DOHH2 (cell line): ENCODE measurements at regions not wholly inside any gene's neighbourhood (a gene's known extent, or its start where the extent isn't known, plus 50 kb on each side); places are given as distances from the start of the nearest gene placed in this dataset.

ENCODE experiments used
- H3F3A ChIP-seq: fragments of 200-600 bp; sonication (generic), shearing (Covaris generic); 2 replicates; pipeline ENCODE4 v1.6.0; 2016; ENCODE audit warnings: antibody characterized with exemption, mild to moderate bottlenecking; ENCODE audit not compliant: control insufficient read depth, insufficient read depth
- H3K27ac ChIP-seq: fragments of 200-600 bp; sonication (generic); 2 replicates; pipeline ENCODE4 v1.5.1; 2014; ENCODE audit warnings: low read depth, mild to moderate bottlenecking, low read length, moderate library complexity
- H3K27me3 ChIP-seq: fragments of 200-600 bp; sonication (generic); 2 replicates; pipeline ENCODE4 v1.6.1; 2014; ENCODE audit warnings: mild to moderate bottlenecking, low read length, mixed read lengths; ENCODE audit not compliant: control insufficient read depth
- H3K36me3 ChIP-seq: fragments of 200-600 bp; sonication (generic); 2 replicates; pipeline ENCODE4 v1.6.1; 2014; ENCODE audit warnings: mild to moderate bottlenecking, low read length, moderate library complexity, mixed read lengths; ENCODE audit not compliant: control insufficient read depth
- H3K4me1 ChIP-seq: fragments of 200-600 bp; sonication (generic); 2 replicates; pipeline ENCODE4 v1.6.1; 2014; ENCODE audit warnings: mild to moderate bottlenecking, low read length, mixed read lengths; ENCODE audit not compliant: control insufficient read depth
- H3K4me2 ChIP-seq: fragments of 200-600 bp; sonication (generic); 2 replicates; pipeline ENCODE4 v1.6.0; 2014; ENCODE audit warnings: mild to moderate bottlenecking, low read length, moderate library complexity
- H3K4me3 ChIP-seq: fragments of 200-600 bp; sonication (generic); 2 replicates; pipeline ENCODE4 v1.5.1; 2014; ENCODE audit warnings: mild to moderate bottlenecking, low read length, mixed read lengths
- H3K79me2 ChIP-seq: fragments of 200-600 bp; sonication (generic); 2 replicates; pipeline ENCODE4 v1.6.1; 2014; ENCODE audit warnings: mild to moderate bottlenecking, low read length, mixed read lengths; ENCODE audit not compliant: control insufficient read depth
- H3K9me2 ChIP-seq: fragments of 200-600 bp; sonication (generic); replicated peaks from 2 replicates; pipeline ENCODE4 v1.6.1; 2014; ENCODE audit warnings: mild to moderate bottlenecking, low read length, mixed read lengths; ENCODE audit not compliant: control insufficient read depth
- H3K9me3 ChIP-seq: fragments of 200-600 bp; sonication (generic); 2 replicates; pipeline ENCODE4 v1.6.1; 2014; ENCODE audit warnings: antibody characterized with exemption, low read length, mixed read lengths; ENCODE audit not compliant: control insufficient read depth, insufficient read depth
- H4K20me1 ChIP-seq: fragments of 200-600 bp; sonication (generic); 2 replicates; pipeline ENCODE4 v1.6.0; 2014; ENCODE audit warnings: low read depth, mild to moderate bottlenecking, antibody characterized with exemption, low read length, moderate library complexity; ENCODE audit not compliant: control insufficient read depth, insufficient read depth
- EZH2phosphoT487 ChIP-seq: fragments of 200-600 bp; sonication (generic); IDR thresholded peaks from 2 replicates; pipeline ENCODE4 v1.6.1; 2017; ENCODE audit warnings: borderline replicate concordance, mild to moderate bottlenecking, antibody characterized with exemption, low read length, moderate library complexity, mixed read lengths
- TF ChIP-seq, protein P1 (sequence below): fragments of 200-600 bp; sonication (generic); IDR thresholded peaks from one replicate; pipeline ENCODE4 v1.5.1; 2014; ENCODE audit warnings: antibody characterized with exemption, mild to moderate bottlenecking, low read depth, low read length; ENCODE audit not compliant: poor library complexity, severe bottlenecking

- peaks cover 7% of the 10 kb centered on the region for H3K27me3 ChIP-seq
- H3K4me3 ChIP-seq: no peak overlapping the region
- TF ChIP-seq, protein P1, sequence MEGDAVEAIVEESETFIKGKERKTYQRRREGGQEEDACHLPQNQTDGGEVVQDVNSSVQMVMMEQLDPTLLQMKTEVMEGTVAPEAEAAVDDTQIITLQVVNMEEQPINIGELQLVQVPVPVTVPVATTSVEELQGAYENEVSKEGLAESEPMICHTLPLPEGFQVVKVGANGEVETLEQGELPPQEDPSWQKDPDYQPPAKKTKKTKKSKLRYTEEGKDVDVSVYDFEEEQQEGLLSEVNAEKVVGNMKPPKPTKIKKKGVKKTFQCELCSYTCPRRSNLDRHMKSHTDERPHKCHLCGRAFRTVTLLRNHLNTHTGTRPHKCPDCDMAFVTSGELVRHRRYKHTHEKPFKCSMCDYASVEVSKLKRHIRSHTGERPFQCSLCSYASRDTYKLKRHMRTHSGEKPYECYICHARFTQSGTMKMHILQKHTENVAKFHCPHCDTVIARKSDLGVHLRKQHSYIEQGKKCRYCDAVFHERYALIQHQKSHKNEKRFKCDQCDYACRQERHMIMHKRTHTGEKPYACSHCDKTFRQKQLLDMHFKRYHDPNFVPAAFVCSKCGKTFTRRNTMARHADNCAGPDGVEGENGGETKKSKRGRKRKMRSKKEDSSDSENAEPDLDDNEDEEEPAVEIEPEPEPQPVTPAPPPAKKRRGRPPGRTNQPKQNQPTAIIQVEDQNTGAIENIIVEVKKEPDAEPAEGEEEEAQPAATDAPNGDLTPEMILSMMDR: no peak
- H3K9me2 ChIP-seq: no peaks in the 10 kb centered on the region
- H3F3A ChIP-seq: no peaks in the 10 kb centered on the region
- H3K36me3 ChIP-seq: no peaks in the 10 kb centered on the region
- no peak overlapping the region for H3K4me2 ChIP-seq
- H4K20me1 ChIP-seq: no peaks in the 10 kb centered on the region
- no peaks in the 10 kb centered on the region for H3K9me3 ChIP-seq
- no peaks in the 10 kb centered on the region for H3K4me1 ChIP-seq
- no peaks in the 10 kb centered on the region for H3K79me2 ChIP-seq
- H3K27ac ChIP-seq: no peak overlapping the region
These were observed 109.6 kb upstream of the ANK2 start for GRCh38 chr4:112939901-112940300.

GRCh38 chr4:112940336-112940735 lies 109.1 kb upstream of the ANK2 start:
- no peak overlapping the region for H3K4me3 ChIP-seq
- H3K4me2 ChIP-seq: no peak overlapping the region
- TF ChIP-seq EZH2phosphoT487: no peak
- TF ChIP-seq, protein P1: no peak
- H3K36me3 ChIP-seq: no peaks in the 10 kb centered on the region
- H3K27ac ChIP-seq: no peak overlapping the region
- no peaks in the 10 kb centered on the region for H3K9me3 ChIP-seq
- H3K4me1 ChIP-seq: no peaks in the 10 kb centered on the region
- H4K20me1 ChIP-seq: no peaks in the 10 kb centered on the region
- no peaks in the 10 kb centered on the region for H3F3A ChIP-seq
- peaks cover 9% of the 10 kb centered on the region for H3K27me3 ChIP-seq
- H3K9me2 ChIP-seq: no peaks in the 10 kb centered on the region
- H3K79me2 ChIP-seq: no peaks in the 10 kb centered on the region

- Histone ChIP-seq H3K9me2 (no peaks in the 10 kb centered on the region), H3K27me3 (peaks cover 14% of the 10 kb centered on the region), H3F3A (no peaks in the 10 kb centered on the region), H3K79me2 (no peaks in the 10 kb centered on the region), H4K20me1 (no peaks in the 10 kb centered on the region), H3K4me3 (no peak overlapping the region), H3K4me1 (no peaks in the 10 kb centered on the region), H3K36me3 (no peaks in the 10 kb centered on the region), H3K4me2 (no peak overlapping the region), H3K9me3 (no peaks in the 10 kb centered on the region), H3K27ac (no peak overlapping the region)
- TF ChIP-seq, protein P1: no peak
- no peak for TF ChIP-seq EZH2phosphoT487
These were observed 107.4 kb upstream of the ANK2 start for GRCh38 chr4:112942077-112942476.

DNA sequence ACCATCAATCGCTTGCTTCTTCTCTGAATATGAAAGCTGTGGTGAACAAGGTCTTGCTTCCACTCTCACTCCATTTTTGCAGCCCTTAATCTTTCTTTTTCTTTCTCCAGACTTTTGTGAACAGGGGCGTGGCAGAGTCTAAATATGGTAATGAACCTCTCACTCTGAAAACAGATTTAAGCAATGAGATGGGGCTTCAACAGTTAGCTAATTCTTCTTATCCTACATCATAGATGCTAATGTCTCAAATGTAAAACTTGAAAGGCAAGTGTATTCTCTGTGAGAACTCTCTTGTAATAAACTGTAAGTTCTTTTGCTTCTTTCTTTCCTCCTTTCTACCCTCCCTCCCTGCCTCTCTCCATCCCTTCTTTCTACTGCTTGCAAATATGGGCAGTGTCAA lies 106.5 kb upstream of the ANK2 start:
- H3K9me2 ChIP-seq: no peaks in the 10 kb centered on the region
- H3K27me3 ChIP-seq: peaks cover 14% of the 10 kb centered on the region
- H3K36me3 ChIP-seq: no peaks in the 10 kb centered on the region
- no peaks in the 10 kb centered on the region for H3K4me1 ChIP-seq
- H3K9me3 ChIP-seq: no peaks in the 10 kb centered on the region
- no peaks in the 10 kb centered on the region for H4K20me1 ChIP-seq
- H3K79me2 ChIP-seq: no peaks in the 10 kb centered on the region
- no peak overlapping the region for H3K4me3 ChIP-seq
- TF ChIP-seq, protein P1: no peak
- no peak for TF ChIP-seq EZH2phosphoT487
- no peak overlapping the region for H3K4me2 ChIP-seq
- no peaks in the 10 kb centered on the region for H3F3A ChIP-seq
- no peak overlapping the region for H3K27ac ChIP-seq
